HG02840 (cell line): ENCODE measurements at regions not wholly inside any gene's neighbourhood (a gene's known extent, or its start where the extent isn't known, plus 50 kb on each side); places are given as distances from the start of the nearest gene placed in this dataset.

ENCODE experiments used
- ATAC-seq: cut with Tn5 transposase; IDR thresholded peaks from one replicate; pipeline ENCODE4 v1.9.1; 2021; ENCODE audit warnings: mild to moderate bottlenecking, moderate library complexity, moderate number of reproducible peaks; ENCODE audit not compliant: unreplicated experiment, low FRiP score

GRCh38 chr13:73513751-73514150 lies 454.9 kb downstream of the KLF5 start:
- ATAC-seq = no peak

GRCh38 chr13:73508841-73509240 lies 450.0 kb downstream of the KLF5 start:
- ATAC-seq = no peak

- ATAC-seq = no peak
Observed at GRCh38 chr13:73505376-73505890, 446.6 kb downstream of the KLF5 start.

GRCh38 chr13:73499695-73500094 lies 440.9 kb downstream of the KLF5 start:
- no peak for ATAC-seq

- ATAC-seq = no peak
Observed at GRCh38 chr13:73497430-73497829, 438.6 kb downstream of the KLF5 start.

DNA sequence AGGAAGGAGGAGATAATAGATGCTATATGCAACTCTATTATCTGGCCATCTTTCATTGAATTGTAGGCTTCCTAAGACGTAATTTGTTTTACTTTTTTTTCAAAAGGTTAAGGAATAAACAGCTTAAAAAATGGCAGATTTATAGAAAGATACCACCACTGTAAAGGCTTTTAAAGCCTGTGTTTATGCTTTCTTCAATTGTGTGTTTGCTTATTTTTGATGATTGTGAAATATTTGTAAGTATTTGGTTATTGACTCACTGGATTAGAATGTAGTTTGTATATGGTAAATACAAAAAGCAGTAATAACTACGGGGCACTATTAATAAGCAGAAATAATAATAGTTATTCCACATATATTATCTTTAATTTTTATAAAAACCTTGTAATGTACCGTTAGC lies 437.9 kb downstream of the KLF5 start:
- ATAC-seq = no peak

GRCh38 chr13:73492811-73493210 lies 434.0 kb downstream of the KLF5 start:
- ATAC-seq = no peak

- ATAC-seq = no peak
Observed at GRCh38 chr13:73482556-73482955, 423.8 kb downstream of the KLF5 start.

DNA sequence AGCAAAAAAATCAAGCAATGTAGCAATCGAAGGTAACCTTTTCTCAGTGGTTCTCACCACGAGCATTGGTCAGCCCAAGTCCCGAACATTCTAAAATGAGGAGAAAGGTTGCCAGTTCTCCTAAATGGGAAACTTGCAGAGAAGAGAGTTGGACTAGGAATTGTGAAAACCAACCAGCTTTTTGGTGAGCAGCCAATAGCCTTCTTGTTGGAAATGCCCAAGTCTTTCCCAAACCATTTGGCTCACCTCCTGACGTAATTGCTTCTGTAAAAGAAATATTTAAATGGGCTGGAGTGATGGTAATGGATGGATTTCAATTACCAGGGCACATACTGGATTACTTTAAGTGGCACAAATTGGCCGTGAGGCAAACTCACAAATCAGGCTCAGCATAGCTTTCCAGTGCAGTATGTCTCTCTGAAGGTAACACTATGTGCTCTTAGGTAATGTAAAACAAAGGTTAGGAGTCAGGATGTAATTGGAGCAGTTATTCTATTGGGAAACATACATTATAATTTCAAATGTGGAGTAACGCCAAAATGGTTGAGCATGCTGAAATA lies 423.2 kb downstream of the KLF5 start:
- no peak for ATAC-seq

GRCh38 chr13:73480779-73481559 lies 422.2 kb downstream of the KLF5 start:
- ATAC-seq = no peak

DNA sequence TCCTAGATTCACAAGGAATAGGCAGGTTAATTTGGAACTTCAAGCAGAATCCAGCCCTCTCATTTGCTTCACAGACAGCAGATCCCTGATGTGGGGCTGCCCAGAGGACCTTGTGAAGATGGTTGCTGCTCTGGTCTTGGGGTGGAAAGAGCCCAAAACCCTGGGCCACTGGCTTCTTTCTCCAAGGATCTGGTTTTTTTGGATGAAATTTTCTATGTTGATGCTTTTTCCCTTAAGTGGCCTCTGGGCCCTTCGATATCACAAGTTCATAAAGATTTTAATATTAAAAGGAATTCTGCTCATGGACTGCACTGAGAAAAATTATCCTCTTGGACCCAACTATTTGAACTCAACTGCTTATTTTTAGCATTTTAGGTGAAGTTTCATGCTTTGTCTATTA lies 421.1 kb downstream of the KLF5 start:
- ATAC-seq = no peak

- no peak for ATAC-seq
Observed at GRCh38 chr13:73479351-73479750, 420.5 kb downstream of the KLF5 start.

DNA sequence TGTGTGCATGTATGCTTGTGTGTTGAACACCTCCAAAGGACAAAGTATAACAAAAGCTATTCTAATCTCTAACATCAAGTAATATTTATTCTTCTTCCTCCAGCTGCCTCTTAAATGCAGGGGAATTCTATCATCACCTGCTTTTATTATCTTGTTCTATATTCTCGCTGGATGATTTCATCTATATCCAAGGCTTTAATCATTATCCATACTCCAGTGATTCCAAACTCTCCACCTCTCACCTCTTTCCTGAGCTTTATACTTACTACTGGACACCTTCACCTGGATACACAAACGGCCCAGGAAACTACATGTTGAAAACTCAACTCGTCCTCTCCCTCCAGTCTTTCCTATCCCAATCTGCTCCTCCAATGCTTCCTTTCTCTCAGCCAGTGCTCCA lies 418.6 kb downstream of the KLF5 start:
- no peak for ATAC-seq

- ATAC-seq = no peak
Observed at GRCh38 chr13:73473016-73473415, 414.2 kb downstream of the KLF5 start.

DNA sequence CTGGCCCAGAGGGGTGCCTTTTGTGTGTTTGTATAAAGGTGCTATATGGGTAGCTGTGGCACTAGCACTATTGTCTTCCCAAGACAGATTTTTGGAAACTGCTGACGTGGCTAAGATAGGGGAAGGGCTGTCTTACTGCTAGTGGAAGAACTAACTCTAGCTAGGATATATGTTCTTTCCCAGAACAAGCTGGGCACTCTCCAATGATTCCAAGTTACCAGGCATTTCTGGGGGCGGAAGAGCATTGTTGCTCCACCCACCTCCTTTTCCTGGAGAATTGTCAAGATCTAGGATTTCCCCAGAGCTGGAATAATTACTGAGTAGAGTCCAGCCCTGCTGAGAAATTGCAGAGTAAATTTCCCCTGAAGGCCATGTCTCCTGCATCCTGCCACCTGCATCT lies 408.3 kb downstream of the KLF5 start:
- no peak for ATAC-seq

- ATAC-seq = no peak
Observed at GRCh38 chr13:73466561-73466960, 407.8 kb downstream of the KLF5 start.

- no peak for ATAC-seq
Observed at GRCh38 chr13:73465617-73465971, 406.8 kb downstream of the KLF5 start.

DNA sequence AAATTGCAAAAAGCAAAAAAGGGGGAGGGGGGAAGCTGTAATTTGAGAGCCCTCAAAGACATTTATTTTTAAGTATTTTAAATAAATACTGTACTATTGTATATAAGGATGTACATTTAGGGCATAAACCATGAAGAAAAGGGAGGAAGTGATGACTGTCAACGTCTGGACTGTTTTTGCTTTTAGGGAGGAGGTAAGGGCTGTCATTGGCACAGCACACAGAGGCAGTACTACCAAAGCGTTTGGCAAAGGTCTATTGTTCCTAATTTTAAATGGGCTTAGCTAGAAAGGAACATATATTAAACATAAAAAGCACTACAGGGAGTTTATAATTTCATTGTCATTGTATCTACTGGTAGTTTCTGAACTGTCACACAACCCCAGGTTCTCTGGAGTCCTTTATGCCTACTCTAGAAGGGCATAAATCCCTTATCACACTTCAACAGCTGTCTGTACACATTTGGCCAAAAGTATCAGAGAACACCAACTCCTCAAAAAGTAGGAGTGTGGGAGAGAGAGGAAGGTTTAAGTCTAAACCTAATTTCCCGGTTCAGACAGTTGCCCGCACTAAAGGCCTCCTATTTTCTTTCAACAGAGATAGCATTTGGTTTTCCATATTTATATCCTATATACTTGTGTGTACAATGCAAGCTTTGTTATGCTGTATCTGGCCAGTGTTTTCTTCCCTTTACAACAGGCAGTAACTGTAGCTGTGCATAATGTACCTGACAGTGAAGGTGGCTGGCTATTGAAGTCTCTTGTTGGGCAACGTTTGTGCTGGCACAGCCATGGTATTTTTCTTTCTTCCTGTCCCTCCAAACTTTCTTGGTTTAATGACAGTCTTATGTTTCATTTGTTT lies 406.2 kb downstream of the KLF5 start:
- ATAC-seq = no peak

- no peak for ATAC-seq
Observed at GRCh38 chr13:73462241-73462640, 403.4 kb downstream of the KLF5 start.

DNA sequence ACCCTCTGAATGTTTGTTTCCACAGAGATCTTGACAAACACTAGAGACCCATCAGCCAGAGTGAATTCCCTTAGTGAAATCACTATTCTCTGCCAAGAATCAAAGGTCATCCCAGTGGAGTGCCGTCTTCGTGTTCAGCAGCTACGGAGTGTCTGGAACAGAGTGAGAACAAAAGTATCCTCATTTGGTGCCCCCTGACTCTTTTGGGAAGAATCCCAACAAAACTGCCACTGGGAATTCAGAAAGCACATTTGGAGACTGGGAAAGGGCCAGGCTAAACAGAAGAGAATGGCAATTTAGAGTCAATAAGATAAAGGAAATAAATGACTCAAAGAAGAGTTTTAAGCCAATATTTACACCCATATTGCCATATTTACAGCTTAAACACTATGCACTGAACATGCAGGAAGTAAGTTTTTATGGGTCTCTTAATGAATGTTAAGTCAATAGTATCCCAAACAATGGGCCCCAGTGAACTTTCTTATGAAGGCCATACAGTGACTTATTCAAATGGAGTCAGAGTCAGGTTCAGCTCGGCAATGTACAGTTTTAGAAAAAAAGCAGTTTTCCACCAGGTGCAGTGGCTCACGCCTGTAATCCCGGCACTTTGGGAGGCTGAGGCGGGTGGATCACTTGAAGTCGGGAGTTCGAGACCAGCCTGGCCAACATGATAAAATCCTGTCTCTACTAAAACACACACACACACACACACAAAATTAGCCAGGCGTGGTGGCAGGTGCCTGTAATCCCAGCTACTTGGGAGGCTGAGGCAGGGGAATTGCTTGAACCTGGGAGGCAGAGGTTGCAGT lies 392.6 kb downstream of the KLF5 start:
- no peak for ATAC-seq
